H9 (cell line): ENCODE measurements at regions not wholly inside any gene's neighbourhood (a gene's known extent, or its start where the extent isn't known, plus 50 kb on each side); places are given as distances from the start of the nearest gene placed in this dataset.

Experiments
- DNase-seq: peaks from one replicate; pipeline ENCODE4 v3.0.0-alpha.2; 2017
- H2AFZ ChIP-seq: one replicate; pipeline ENCODE4 v1.6.1; 2013; ENCODE audit warnings: mild to moderate bottlenecking, low read length, control low read depth, moderate library complexity
- H2AK5ac ChIP-seq: 2 replicates; pipeline ENCODE4 v1.6.1; 2013; ENCODE audit warnings: low read length, control low read depth, mixed read lengths; ENCODE audit not compliant: insufficient read length
- H2BK120ac ChIP-seq: one replicate; pipeline ENCODE4 v1.6.1; 2013; ENCODE audit warnings: low read depth, mild to moderate bottlenecking, low read length, control low read depth, inconsistent platforms; ENCODE audit not compliant: poor library complexity, severe bottlenecking
- H2BK12ac ChIP-seq: 2 replicates; pipeline ENCODE4 v1.6.1; 2013; ENCODE audit warnings: low read length, control low read depth, mixed read lengths, low read depth; ENCODE audit not compliant: insufficient read length
- H2BK15ac ChIP-seq: 2 replicates; pipeline ENCODE4 v1.6.1; 2013; ENCODE audit warnings: low read depth, low read length, control low read depth
- H2BK20ac ChIP-seq: one replicate; pipeline ENCODE4 v1.6.1; 2013; ENCODE audit warnings: low read depth, mild to moderate bottlenecking, low read length, control low read depth, inconsistent platforms; ENCODE audit not compliant: poor library complexity, severe bottlenecking
- H2BK5ac ChIP-seq: 2 replicates; pipeline ENCODE4 v1.6.1; 2013; ENCODE audit warnings: low read length, control low read depth, mixed read lengths; ENCODE audit not compliant: insufficient read length
- H3K14ac ChIP-seq: 2 replicates; pipeline ENCODE4 v1.6.1; 2013; ENCODE audit warnings: low read length, control low read depth; ENCODE audit not compliant: insufficient read depth
- H3K18ac ChIP-seq: 2 replicates; pipeline ENCODE4 v1.6.1; 2013; ENCODE audit warnings: low read depth, mild to moderate bottlenecking, mixed read lengths, low read length, control low read depth; ENCODE audit not compliant: insufficient read length
- H3K23ac ChIP-seq: 2 replicates; pipeline ENCODE4 v1.6.1; 2013; ENCODE audit warnings: low read length, control low read depth, mixed read lengths, low read depth; ENCODE audit not compliant: insufficient read length
- H3K23me2 ChIP-seq: 2 replicates; pipeline ENCODE4 v1.6.1; 2013; ENCODE audit warnings: low read depth, mild to moderate bottlenecking, mixed read lengths, low read length, control low read depth; ENCODE audit not compliant: insufficient read length, poor library complexity, severe bottlenecking
- H3K27ac ChIP-seq: 2 replicates; pipeline ENCODE4 v1.5.1; 2013; ENCODE audit warnings: low read length, control low read depth, mixed read lengths, low read depth; ENCODE audit not compliant: insufficient read length
- H3K27me3 ChIP-seq: 2 replicates; pipeline ENCODE4 v1.6.1; 2013; ENCODE audit warnings: low read length, control low read depth, inconsistent platforms; ENCODE audit not compliant: insufficient read depth
- H3K4ac ChIP-seq: 2 replicates; pipeline ENCODE4 v1.6.1; 2013; ENCODE audit warnings: low read depth, mild to moderate bottlenecking, control low read depth, inconsistent platforms, low read length, moderate library complexity
- H3K4me1 ChIP-seq: 2 replicates; pipeline ENCODE4 v1.6.1; 2013; ENCODE audit warnings: low read length, control low read depth, inconsistent platforms; ENCODE audit not compliant: insufficient read depth
- H3K4me2 ChIP-seq: 2 replicates; pipeline ENCODE4 v1.6.1; 2013; ENCODE audit warnings: low read length, control low read depth, mixed read lengths; ENCODE audit not compliant: insufficient read length, insufficient read depth
- H3K56ac ChIP-seq: 2 replicates; pipeline ENCODE4 v1.6.1; 2013; ENCODE audit warnings: low read depth, mild to moderate bottlenecking, mixed read lengths, low read length, control low read depth; ENCODE audit not compliant: insufficient read length
- H3K79me1 ChIP-seq: 2 replicates; pipeline ENCODE4 v1.6.1; 2013; ENCODE audit warnings: low read depth, mild to moderate bottlenecking, moderate library complexity, low read length, control low read depth, inconsistent platforms; ENCODE audit not compliant: insufficient read depth, poor library complexity, severe bottlenecking
- H3K79me2 ChIP-seq: 2 replicates; pipeline ENCODE4 v1.6.1; 2013; ENCODE audit warnings: low read length, control low read depth, inconsistent platforms; ENCODE audit not compliant: insufficient read depth
- H3K9ac ChIP-seq: 2 replicates; pipeline ENCODE4 v1.6.1; 2013; ENCODE audit warnings: low read length, control low read depth, mixed read lengths; ENCODE audit not compliant: insufficient read length; ENCODE audit errors: extremely low read depth
- H3K9me3 ChIP-seq: one replicate; pipeline ENCODE4 v1.6.1; 2013; ENCODE audit warnings: low read depth, low read length, inconsistent platforms; ENCODE audit not compliant: control insufficient read depth
- H3T11ph ChIP-seq: one replicate; pipeline ENCODE4 v1.6.1; 2013; ENCODE audit warnings: mild to moderate bottlenecking, low read length, control low read depth, inconsistent platforms
- H4K20me1 ChIP-seq: one replicate; pipeline ENCODE4 v1.6.1; 2013; ENCODE audit not compliant: control insufficient read depth, insufficient read length, insufficient read depth
- H4K5ac ChIP-seq: 2 replicates; pipeline ENCODE4 v1.6.1; 2013; ENCODE audit warnings: low read depth, mild to moderate bottlenecking, mixed read lengths, low read length, control low read depth; ENCODE audit not compliant: insufficient read length
- H4K8ac ChIP-seq: replicated peaks from 2 replicates; pipeline ENCODE4 v1.6.1; 2013; ENCODE audit warnings: low read length, control low read depth, mixed read lengths, low read depth; ENCODE audit not compliant: insufficient read length
- H4K91ac ChIP-seq: 2 replicates; pipeline ENCODE4 v1.6.1; 2013; ENCODE audit warnings: low read depth, mild to moderate bottlenecking, moderate library complexity, mixed read lengths, low read length, control low read depth; ENCODE audit not compliant: insufficient read length
- H3K27ac Mint-ChIP-seq, 3 experiments: 2 replicates in 2 of 3; 3 replicates in 1 of 3; pipeline ENCODE4 v1.8.0; 2020 to 2021; ENCODE audit warnings: mixed read lengths in 3 of 3, mild to moderate bottlenecking in 1 of 3, moderate library complexity in 1 of 3
- H3K27me3 Mint-ChIP-seq: 2 replicates; pipeline ENCODE4 v1.8.0; 2021; ENCODE audit warnings: low read depth, mild to moderate bottlenecking, moderate library complexity, mixed read lengths
- H3K36me3 Mint-ChIP-seq, 3 experiments: 2 replicates in 2 of 3; 3 replicates in 1 of 3; pipeline ENCODE4 v1.8.0; 2020 to 2021; ENCODE audit warnings: low read depth in 3 of 3, mixed read lengths in 3 of 3; ENCODE audit not compliant: insufficient read depth in 1 of 3
- H3K4me1 Mint-ChIP-seq, 2 experiments: 2 replicates each; pipeline ENCODE4 v1.8.0; 2020; ENCODE audit warnings: mixed read lengths in 2 of 2
- H3K4me3 Mint-ChIP-seq, 2 experiments: 2 replicates in 1 of 2; 3 replicates in 1 of 2; pipeline ENCODE4 v1.8.0; 2020 to 2021; ENCODE audit warnings: mild to moderate bottlenecking in 2 of 2, mixed read lengths in 2 of 2, moderate library complexity in 1 of 2
- H3K9me3 Mint-ChIP-seq, 2 experiments: 2 replicates in 1 of 2; 3 replicates in 1 of 2; pipeline ENCODE4 v1.8.0; 2020; ENCODE audit warnings: mild to moderate bottlenecking in 2 of 2, mixed read lengths in 2 of 2, moderate library complexity in 1 of 2
- CTCF ChIP-seq: fragments of 200-600 bp; sonication (generic); conservative IDR thresholded peaks from 3 replicates; pipeline ENCODE4 v1.8.0; 2021; ENCODE audit warnings: antibody characterized with exemption, mild to moderate bottlenecking
- WGBS: extraction: QIAGEN DNeasy Blood & Tissue Kit; methylation state at CpG from one replicate; pipeline ENCODE4 v1.1.7; 2013; ENCODE audit warnings: missing lambda C conversion rate, low lambda C conversion rate, mixed read lengths; ENCODE audit not compliant: insufficient read length; ENCODE audit errors: extremely low coverage; 5-methylcytosine and 5-hydroxymethylcytosine counted together

DNA sequence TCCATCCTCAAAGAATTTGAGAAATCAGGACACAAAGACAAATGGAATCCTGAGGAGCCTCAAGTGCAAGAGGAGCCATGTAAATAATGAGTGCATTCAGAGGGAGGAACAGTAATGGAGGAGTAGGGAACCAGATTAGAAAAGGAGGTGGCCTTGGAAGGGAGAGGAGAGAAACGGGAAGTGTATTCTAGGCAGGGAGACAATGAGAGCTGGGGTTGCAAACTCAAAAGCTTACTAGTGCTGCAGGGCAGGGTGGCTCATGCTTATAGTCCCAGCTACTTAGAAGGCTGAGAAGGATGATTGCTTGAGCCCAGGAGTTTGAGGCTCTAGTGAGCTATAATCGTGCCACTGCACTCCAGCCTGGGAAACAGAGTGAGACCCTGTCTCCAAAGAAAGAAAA lies 113.2 kb upstream of the LSM6 start:
- no peak overlapping the region for H3K27ac Mint-ChIP-seq
- no peak overlapping the region for H2AFZ ChIP-seq
- H3K14ac ChIP-seq, result no peak overlapping the region

More for the DNA sequence above, 113.2 kb upstream of the LSM6 start:
- no peak overlapping the region for H3K4me2 ChIP-seq
- no peaks in the 10 kb centered on the region for H3K27me3 ChIP-seq
- H2BK15ac ChIP-seq, result no peak overlapping the region
- H2AK5ac ChIP-seq, result no peak overlapping the region
- no peaks in the 10 kb centered on the region for H3K9me3 ChIP-seq
- H3K23ac ChIP-seq, result no peak overlapping the region
- no peak overlapping the region for H2BK12ac ChIP-seq
- no peak overlapping the region for H2BK120ac ChIP-seq
- H2BK20ac ChIP-seq, result no peak overlapping the region
- H3K27ac ChIP-seq, result no peak overlapping the region
- H3K4me3 Mint-ChIP-seq, result no peak overlapping the region
- no peak overlapping the region for H3K18ac ChIP-seq
- peaks cover 14 to 15% of the 10 kb centered on the region in 2 experiments for H3K4me1 Mint-ChIP-seq
- no peaks in the 10 kb centered on the region for H3K23me2 ChIP-seq
- no peaks in the 10 kb centered on the region; a peak in 1 of 5 replicates for H3K9me3 Mint-ChIP-seq
- no peaks in the 10 kb centered on the region for H3K79me1 ChIP-seq
- peaks cover 9% of the 10 kb centered on the region; the same call in 1 of the 2 replicates for H3K4me1 ChIP-seq
- H4K91ac ChIP-seq, result no peak overlapping the region
- no peak for TF ChIP-seq CTCF
- H3K79me2 ChIP-seq, result no peaks in the 10 kb centered on the region
- H3K36me3 Mint-ChIP-seq, result no peaks in the 10 kb centered on the region; a peak in 1 of 7 replicates
- H4K20me1 ChIP-seq, result no peaks in the 10 kb centered on the region
- H3K56ac ChIP-seq, result no peak overlapping the region
- no peak overlapping the region for H4K5ac ChIP-seq
- no CpG with 5 or more reads among the region's 2 CpGs for WGBS
- H3K9ac ChIP-seq, result no peak overlapping the region
- no peak overlapping the region for H2BK5ac ChIP-seq
- no peak overlapping the region for H3T11ph ChIP-seq
- DNase-seq, result no peak
- no peak overlapping the region for H3K4ac ChIP-seq
- H3K27me3 Mint-ChIP-seq, result 0 out of 2 replicates have a peak, but pooled peaks cover 2% of the 10 kb centered on the region
- no peak overlapping the region for H4K8ac ChIP-seq
